Naive thymus-derived CD8-positive, alpha-beta T cell (primary cell): ENCODE measurements at regions not wholly inside any gene's neighbourhood (a gene's known extent, or its start where the extent isn't known, plus 50 kb on each side); places are given as distances from the start of the nearest gene placed in this dataset.
"Not testable (repeated sequence)": the region's sequence is repeated elsewhere in the genome, so short reads cannot be mapped to it uniquely, and the experiment has no call there.

Source experiments
- ATAC-seq, 2 donors: fragments of 150-1000 bp; cut with Tn5 transposase in 1 of 2; sonication (Bioruptor Pico), chemical (Tn5 transposase) in 1 of 2; 1 replicate in 1 of 2; 2 replicates in 1 of 2; pipeline ENCODE4 v1.10.0; 2021; ENCODE audit warnings: mild to moderate bottlenecking in 2 of 2, moderate library complexity in 2 of 2
- POLR2A ChIA-PET: fragments of 350-600 bp; sonication (Branson Sonifier 250); formaldehyde crosslinking; loops from one replicate; lab custom pipeline; 2021; ENCODE audit warnings: antibody characterized with exemption; lab: Charles Lee
- DNase-seq, 10 donors: peaks; one replicate each; pipeline versions ENCODE4 v3.0.0 to v3.0.0-alpha.2; 2020 to 2022
- H3K27ac Mint-ChIP-seq, 10 donors: one replicate each; pipeline ENCODE4 v1.8.0; 2020 to 2022; ENCODE audit warnings: mild to moderate bottlenecking in 10 of 10, mixed read lengths in 10 of 10, moderate library complexity in 4 of 10, inconsistent platforms in 1 of 10
- H3K27me3 Mint-ChIP-seq, 5 donors: one replicate each; pipeline ENCODE4 v1.8.0; 2021 to 2022; ENCODE audit warnings: mixed read lengths in 5 of 5
- H3K36me3 Mint-ChIP-seq, 3 donors: one replicate each; pipeline ENCODE4 v1.8.0; 2020 to 2022; ENCODE audit warnings: mixed read lengths in 3 of 3, mild to moderate bottlenecking in 2 of 3, inconsistent platforms in 1 of 3
- H3K4me1 Mint-ChIP-seq, 4 donors: one replicate each; pipeline ENCODE4 v1.8.0; 2021 to 2022; ENCODE audit warnings: mixed read lengths in 4 of 4
- H3K4me3 Mint-ChIP-seq, 10 donors: one replicate each; pipeline ENCODE4 v1.8.0; 2020 to 2022; ENCODE audit warnings: mild to moderate bottlenecking in 10 of 10, mixed read lengths in 10 of 10, moderate library complexity in 6 of 10, inconsistent platforms in 1 of 10
- H3K9me3 Mint-ChIP-seq, 9 donors: one replicate each; pipeline ENCODE4 v1.8.0; 2020 to 2022; ENCODE audit warnings: mixed read lengths in 9 of 9, mild to moderate bottlenecking in 3 of 9, inconsistent platforms in 1 of 9, moderate library complexity in 1 of 9

DNA sequence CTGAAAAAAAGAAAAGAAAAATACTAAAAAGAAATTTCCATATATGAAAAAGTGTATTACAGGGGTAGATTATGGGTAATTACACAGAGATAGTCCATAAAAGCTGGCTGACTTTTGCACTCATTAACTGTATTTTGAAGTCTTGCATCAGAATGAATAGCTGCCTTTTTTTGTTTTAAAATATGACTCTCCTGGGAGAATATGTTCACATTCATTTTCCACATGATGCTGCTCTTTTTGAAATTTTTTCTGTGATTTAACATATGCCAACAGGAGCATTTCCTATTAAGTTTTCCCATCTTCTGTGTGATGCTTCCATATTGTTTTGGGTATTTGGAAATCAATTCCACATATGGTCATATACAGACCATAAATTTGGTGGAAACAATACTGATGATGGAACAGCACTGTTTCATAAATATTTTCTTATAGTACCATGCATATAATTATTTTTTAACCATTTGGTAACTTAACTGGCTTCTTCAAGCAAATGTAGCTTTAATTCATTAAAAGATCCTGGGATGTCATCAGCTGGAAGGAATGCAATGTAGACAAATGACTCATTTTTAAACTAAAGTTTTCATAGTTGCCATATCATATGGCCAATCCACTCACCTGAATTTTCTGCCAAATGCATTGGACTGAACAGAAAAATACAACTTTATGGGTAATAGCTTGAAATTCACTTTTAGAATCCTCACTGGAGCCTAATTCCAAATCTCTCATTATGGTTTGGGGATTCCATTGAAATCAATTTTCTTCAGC lies 313.9 kb upstream of the GLI3 start:
- H3K4me3 Mint-ChIP-seq = no peak overlapping the region
- DNase-seq (no peak), ATAC-seq (no peak)
- H3K9me3 Mint-ChIP-seq = peaks cover 4 to 28% (median 16%) of the 10 kb centered on the region in 9 donors
- POLR2A ChIA-PET = no interaction called here
- no peaks in the 10 kb centered on the region for H3K27me3 Mint-ChIP-seq
- peaks cover 0 to 9% (median 0%) of the 10 kb centered on the region in 3 donors for H3K36me3 Mint-ChIP-seq
- no peaks in the 10 kb centered on the region for H3K4me1 Mint-ChIP-seq
- H3K27ac Mint-ChIP-seq = no peak overlapping the region

- H3K27me3 Mint-ChIP-seq = no peaks in the 10 kb centered on the region
- no peaks in the 10 kb centered on the region for H3K4me1 Mint-ChIP-seq
- DNase-seq = no peak
- H3K9me3 Mint-ChIP-seq = peaks cover 0 to 19% (median 9%) of the 10 kb centered on the region in 9 donors
- POLR2A ChIA-PET = no interaction called here
- no peak for ATAC-seq
- no peak overlapping the region for H3K4me3 Mint-ChIP-seq
- no peak overlapping the region for H3K27ac Mint-ChIP-seq
- H3K36me3 Mint-ChIP-seq = no peaks in the 10 kb centered on the region
Observed at GRCh38 chr7:42549866-42550485, 313.0 kb upstream of the GLI3 start.

- H3K4me3 Mint-ChIP-seq = no peak overlapping the region
- no peak overlapping the region for H3K27ac Mint-ChIP-seq
- no peak for ATAC-seq
- no peaks in the 10 kb centered on the region for H3K4me1 Mint-ChIP-seq
- H3K36me3 Mint-ChIP-seq = no peaks in the 10 kb centered on the region
- no peak for DNase-seq
- peaks cover 0 to 16% (median 11%) of the 10 kb centered on the region in 9 donors for H3K9me3 Mint-ChIP-seq
- POLR2A ChIA-PET = no interaction called here
- H3K27me3 Mint-ChIP-seq = no peaks in the 10 kb centered on the region
Observed at GRCh38 chr7:42548816-42549611, 312.0 kb upstream of the GLI3 start.

- peaks cover 0 to 13% (median 4%) of the 10 kb centered on the region in 9 donors for H3K9me3 Mint-ChIP-seq
- H3K4me3 Mint-ChIP-seq = no peak overlapping the region
- no peaks in the 10 kb centered on the region for H3K36me3 Mint-ChIP-seq
- H3K4me1 Mint-ChIP-seq = no peaks in the 10 kb centered on the region
- POLR2A ChIA-PET = no interaction called here
- no peak for DNase-seq
- no peaks in the 10 kb centered on the region for H3K27me3 Mint-ChIP-seq
- no peak for ATAC-seq
- no peak overlapping the region for H3K27ac Mint-ChIP-seq
Observed at GRCh38 chr7:42545049-42545724, 308.2 kb upstream of the GLI3 start.

GRCh38 chr7:42543953-42544352 lies 306.9 kb upstream of the GLI3 start:
- H3K27me3 Mint-ChIP-seq = peaks cover 0 to 3% (median 0%) of the 10 kb centered on the region in 5 donors

GRCh38 chr7:42542446-42542845 lies 305.4 kb upstream of the GLI3 start:
- ATAC-seq, H3K27ac Mint-ChIP-seq, H3K4me1 Mint-ChIP-seq, DNase-seq, H3K27me3 Mint-ChIP-seq, H3K36me3 Mint-ChIP-seq, POLR2A ChIA-PET, H3K4me3 Mint-ChIP-seq: not testable (repeated sequence)
- peaks cover 0 to 13% (median 7%) of the 10 kb centered on the region in 9 donors for H3K9me3 Mint-ChIP-seq

More at GRCh38 chr7:42543953-42544352, 306.9 kb upstream of the GLI3 start:
- POLR2A ChIA-PET = no interaction called here
- Mint-ChIP-seq H3K9me3 (peaks cover 0 to 13% (median 7%) of the 10 kb centered on the region in 9 donors), H3K27ac (no peak overlapping the region), H3K4me3 (no peak overlapping the region), H3K4me1 (no peaks in the 10 kb centered on the region), H3K36me3 (no peaks in the 10 kb centered on the region)
- DNase-seq = no peak
- ATAC-seq = no peak

DNA sequence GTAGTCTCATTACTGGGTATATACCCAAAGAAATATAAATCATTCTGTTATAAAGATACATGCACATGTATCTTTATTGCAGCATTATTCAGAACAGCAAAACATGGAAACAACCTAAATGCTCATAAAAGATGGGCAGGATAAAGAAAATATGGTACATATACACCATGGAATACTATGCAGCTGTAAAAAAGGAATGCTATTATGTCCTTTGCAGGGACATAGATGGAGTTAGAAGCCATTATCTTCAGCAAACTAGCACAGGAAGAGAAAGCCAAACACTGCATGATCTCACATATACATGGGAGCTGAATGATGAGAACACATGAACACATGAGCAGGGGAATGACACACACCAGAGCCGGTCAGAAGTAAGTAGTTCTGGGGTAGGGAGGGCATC lies 297.4 kb upstream of the GLI3 start:
- Mint-ChIP-seq H3K9me3 (peaks cover 13 to 44% (median 31%) of the 10 kb centered on the region in 9 donors), H3K27me3 (peaks cover 0 to 7% (median 0%) of the 10 kb centered on the region in 5 donors), H3K4me1 (no peaks in the 10 kb centered on the region), H3K36me3 (peaks cover 0 to 5% (median 0%) of the 10 kb centered on the region in 3 donors), H3K27ac (no peak overlapping the region), H3K4me3 (no peak overlapping the region)
- DNase-seq (no peak), ATAC-seq (no peak)
- POLR2A ChIA-PET = no interaction called here

- Mint-ChIP-seq H3K27ac (no peak overlapping the region), H3K4me1 (no peaks in the 10 kb centered on the region), H3K27me3 (peaks cover 0 to 17% (median 3%) of the 10 kb centered on the region in 5 donors), H3K36me3 (peaks cover 0 to 10% (median 0%) of the 10 kb centered on the region in 3 donors), H3K4me3 (no peak overlapping the region), H3K9me3 (peaks cover 15 to 53% (median 24%) of the 10 kb centered on the region in 9 donors)
- ATAC-seq = no peak
- DNase-seq = no peak
- POLR2A ChIA-PET = no interaction called here
Observed at GRCh38 chr7:42527004-42527403, 290.0 kb upstream of the GLI3 start.

DNA sequence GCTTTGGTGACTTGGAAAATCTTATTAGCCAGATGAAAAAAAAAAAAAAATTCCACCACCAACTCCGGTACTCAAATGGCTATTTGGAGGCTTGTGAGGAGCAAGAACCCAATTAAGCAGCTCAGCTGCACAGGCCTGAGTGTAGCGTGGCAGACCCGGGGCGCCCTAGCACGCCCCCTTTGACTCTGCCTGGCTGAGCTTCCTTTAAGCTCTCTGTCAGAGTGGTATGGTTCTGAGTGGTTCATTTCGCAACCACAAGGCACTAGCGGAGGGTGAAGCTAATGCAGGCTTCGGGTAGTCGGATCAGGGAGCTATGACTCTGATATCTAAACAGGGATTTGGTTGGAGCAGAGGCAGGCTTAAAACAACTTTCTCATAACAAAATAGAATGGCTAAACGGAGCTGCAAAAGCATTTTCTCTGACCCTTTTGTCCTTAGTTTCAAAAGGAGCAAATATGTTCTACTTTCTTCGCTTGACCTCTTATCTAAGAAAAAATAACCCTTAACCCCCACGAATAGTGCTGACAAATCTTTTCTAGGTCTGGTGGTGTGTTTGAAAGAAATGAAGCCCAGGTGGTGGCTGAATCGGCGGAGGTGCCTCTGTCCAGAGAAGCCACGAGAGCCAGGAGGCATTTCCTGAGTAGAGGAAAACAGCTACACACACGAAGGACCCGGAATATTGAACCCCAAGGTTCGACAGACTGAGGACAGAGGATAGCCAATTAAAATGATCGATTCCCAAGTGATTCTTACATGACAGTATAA lies 285.4 kb upstream of the GLI3 start:
- Mint-ChIP-seq H3K27ac (no peak overlapping the region), H3K9me3 (peaks cover 0 to 27% (median 7%) of the 10 kb centered on the region in 9 donors), H3K36me3 (no peaks in the 10 kb centered on the region), H3K27me3 (peaks cover 0 to 15% (median 3%) of the 10 kb centered on the region in 5 donors), H3K4me1 (no peaks in the 10 kb centered on the region), H3K4me3 (no peak overlapping the region)
- DNase-seq (no peak), ATAC-seq (no peak)
- POLR2A ChIA-PET = no interaction called here

- no peak overlapping the region for H3K4me3 Mint-ChIP-seq
- no peak overlapping the region for H3K27ac Mint-ChIP-seq
- peaks cover 0 to 7% (median 0%) of the 10 kb centered on the region in 5 donors for H3K27me3 Mint-ChIP-seq
- no peaks in the 10 kb centered on the region for H3K4me1 Mint-ChIP-seq
- POLR2A ChIA-PET = no interaction called here
- no peak for ATAC-seq
- DNase-seq = no peak
- no peaks in the 10 kb centered on the region for H3K36me3 Mint-ChIP-seq
- H3K9me3 Mint-ChIP-seq = peaks cover 0 to 20% (median 4%) of the 10 kb centered on the region in 9 donors
Observed at GRCh38 chr7:42511027-42511426, 274.0 kb upstream of the GLI3 start.

- H3K36me3 Mint-ChIP-seq = no peaks in the 10 kb centered on the region
- no peak overlapping the region for H3K4me3 Mint-ChIP-seq
- H3K27me3 Mint-ChIP-seq = peaks cover 0 to 4% (median 0%) of the 10 kb centered on the region in 5 donors
- POLR2A ChIA-PET = no interaction called here
- no peaks in the 10 kb centered on the region for H3K4me1 Mint-ChIP-seq
- DNase-seq = no peak
- H3K27ac Mint-ChIP-seq = no peak overlapping the region
- no peak for ATAC-seq
- H3K9me3 Mint-ChIP-seq = peaks cover 0 to 9% (median 2%) of the 10 kb centered on the region in 9 donors
Observed at GRCh38 chr7:42506097-42506496, 269.1 kb upstream of the GLI3 start.

- DNase-seq = no peak
- H3K27ac Mint-ChIP-seq = no peak overlapping the region
- peaks cover 0 to 7% (median 0%) of the 10 kb centered on the region in 5 donors for H3K27me3 Mint-ChIP-seq
- no peaks in the 10 kb centered on the region for H3K36me3 Mint-ChIP-seq
- H3K4me1 Mint-ChIP-seq = no peaks in the 10 kb centered on the region
- H3K9me3 Mint-ChIP-seq = peaks cover 0 to 6% (median 0%) of the 10 kb centered on the region in 9 donors
- ATAC-seq = no peak
- no peak overlapping the region for H3K4me3 Mint-ChIP-seq
- POLR2A ChIA-PET = no interaction called here
Observed at GRCh38 chr7:42502022-42502421, 265.0 kb upstream of the GLI3 start.
